Omental fat pad (tissue), 3 donors: ENCODE measurements at regions not wholly inside any gene's neighbourhood (a gene's known extent, or its start where the extent isn't known, plus 50 kb on each side); places are given as distances from the start of the nearest gene placed in this dataset.
"Not testable (repeated sequence)": the region's sequence is repeated elsewhere in the genome, so short reads cannot be mapped to it uniquely, and the experiment has no call there.

Experiments used
- ATAC-seq: fragments of 150-250 bp; one replicate; pipeline ENCODE4 v1.9.1; 2016; ENCODE audit warnings: mild to moderate bottlenecking, moderate library complexity; ENCODE audit not compliant: low FRiP score
- DNase-seq: peaks from one replicate; pipeline ENCODE4 v3.0.0-alpha.2; 2019; ENCODE audit warnings: low spot score
- CTCF ChIP-seq, 3 donors: fragments of 450-650 bp; IDR thresholded peaks; one replicate each; pipeline ENCODE4 v1.5.1; 2016 to 2017; ENCODE audit warnings: antibody characterized with exemption in 3 of 3, mild to moderate bottlenecking in 3 of 3, moderate library complexity in 2 of 3

- DNase-seq (no peak), ATAC-seq (no peak)
- TF ChIP-seq CTCF (IDR thresholded peaks at IDR 0.05) = no peak
Measured at GRCh38 chr6:56724455-56724854, 81.8 kb upstream of the DST start.

GRCh38 chr6:56720882-56721281, 78.2 kb upstream of the DST start:
- DNase-seq = no peak
- TF ChIP-seq CTCF (IDR thresholded peaks at IDR 0.05) = no peak
- no peak for ATAC-seq

GRCh38 chr6:56720202-56720601, 77.5 kb upstream of the DST start:
- not testable (repeated sequence) for ATAC-seq, DNase-seq

GRCh38 chr6:56719315-56720058, 76.8 kb upstream of the DST start:
- DNase-seq, ATAC-seq: not testable (repeated sequence)

- ATAC-seq (no peak), DNase-seq (no peak)
- no peak for TF ChIP-seq CTCF (IDR thresholded peaks at IDR 0.05)
Measured at GRCh38 chr6:56718236-56718635, 75.5 kb upstream of the DST start.

- no peak for TF ChIP-seq CTCF (IDR thresholded peaks at IDR 0.05)
- DNase-seq = no peak
- ATAC-seq = no peak
Measured at GRCh38 chr6:56716229-56716628, 73.5 kb upstream of the DST start.

GRCh38 chr6:56715741-56716140, 73.1 kb upstream of the DST start:
- no peak for ATAC-seq
- no peak for DNase-seq
- no peak for TF ChIP-seq CTCF (IDR thresholded peaks at IDR 0.05)

GRCh38 chr6:56714982-56715456, 72.3 kb upstream of the DST start:
- DNase-seq (no peak), ATAC-seq (peak; percentile 56)
- TF ChIP-seq CTCF (IDR thresholded peaks at IDR 0.05) = no peak
